C4-2B (cell line): ENCODE measurements at regions not wholly inside any gene's neighbourhood (a gene's known extent, or its start where the extent isn't known, plus 50 kb on each side); places are given as distances from the start of the nearest gene placed in this dataset.

Source experiments
- CTCF ChIP-seq: fragments of 450-650 bp; conservative IDR thresholded peaks from 2 replicates; pipeline ENCODE4 v1.5.1; 2017; ENCODE audit warnings: mild to moderate bottlenecking
- ZFX ChIP-seq: fragments of 450-650 bp; IDR thresholded peaks from 2 replicates; pipeline ENCODE4 v1.6.1; 2017

- TF ChIP-seq CTCF (no peak), ZFX (no peak)
Measured at GRCh38 chr1:209250861-209251636, 332.5 kb upstream of the CAMK1G start.
